GM12872 (cell line): ENCODE measurements at regions not wholly inside any gene's neighbourhood (a gene's known extent, or its start where the extent isn't known, plus 50 kb on each side); places are given as distances from the start of the nearest gene placed in this dataset.
A peak's percentile ranks its signal among the peaks of the same experiment; 100 is the strongest.

Experiments used
- CTCF ChIP-seq: IDR thresholded peaks from 3 replicates; pipeline ENCODE4 v1.5.1; 2011; ENCODE audit warnings: low read depth, mild to moderate bottlenecking, low read length, moderate library complexity; ENCODE audit not compliant: insufficient read depth

GRCh38 chr2:176872406-176872805 lies 340.2 kb upstream of the HNRNPA3 start:
- TF ChIP-seq CTCF = no peak

- TF ChIP-seq CTCF = peak; percentile 30; the same call in 2 of the 3 replicates
Observed at GRCh38 chr2:176873403-176873802, 339.2 kb upstream of the HNRNPA3 start.

GRCh38 chr2:176876493-176877103 lies 336.0 kb upstream of the HNRNPA3 start:
- TF ChIP-seq CTCF = no peak

GRCh38 chr2:176879426-176879995 lies 333.1 kb upstream of the HNRNPA3 start:
- TF ChIP-seq CTCF = no peak

- no peak for TF ChIP-seq CTCF
Observed at GRCh38 chr2:176885001-176885643, 327.5 kb upstream of the HNRNPA3 start.

GRCh38 chr2:176885661-176886060 lies 326.9 kb upstream of the HNRNPA3 start:
- no peak for TF ChIP-seq CTCF

- TF ChIP-seq CTCF = no peak
Observed at GRCh38 chr2:176891105-176891504, 321.5 kb upstream of the HNRNPA3 start.
